GM23338 (cell line): ENCODE measurements at regions not wholly inside any gene's neighbourhood (a gene's known extent, or its start where the extent isn't known, plus 50 kb on each side); places are given as distances from the start of the nearest gene placed in this dataset.
"Not testable (repeated sequence)": the region's sequence is repeated elsewhere in the genome, so short reads cannot be mapped to it uniquely, and the experiment has no call there.

Experiments
- ATAC-seq: fragments of 200-7000 bp; cut with Tn5 transposase; 3 replicates; pipeline ENCODE4 v1.9.1; 2020
- DNase-seq: peaks from one replicate; pipeline ENCODE4 v3.0.0-alpha.2; 2015; ENCODE audit warnings: low spot score
- H2AFZ ChIP-seq: fragments of 200-600 bp; sonication (generic); 2 replicates; pipeline ENCODE4 v1.8.0; 2016; ENCODE audit warnings: antibody characterized with exemption, mild to moderate bottlenecking, moderate library complexity
- H3F3A ChIP-seq: fragments of 200-600 bp; sonication (generic); replicated peaks from 2 replicates; pipeline ENCODE4 v1.8.0; 2017; ENCODE audit warnings: antibody characterized with exemption, mixed run types, low read depth
- H3K27ac ChIP-seq: fragments of 200-600 bp; sonication (generic); 2 replicates; pipeline ENCODE4 v1.6.1; 2016; ENCODE audit warnings: low read depth
- H3K27me3 ChIP-seq: fragments of 200-600 bp; sonication (generic); 2 replicates; pipeline ENCODE4 v1.8.0; 2016; ENCODE audit warnings: mild to moderate bottlenecking, mixed run types, moderate library complexity; ENCODE audit not compliant: insufficient read depth
- H3K36me3 ChIP-seq: fragments of 200-600 bp; sonication (generic); 2 replicates; pipeline ENCODE4 v1.8.0; 2016; ENCODE audit warnings: mild to moderate bottlenecking; ENCODE audit not compliant: insufficient read depth
- H3K4me1 ChIP-seq: fragments of 200-600 bp; sonication (generic); 2 replicates; pipeline ENCODE4 v1.8.0; 2016; ENCODE audit warnings: mild to moderate bottlenecking, moderate library complexity; ENCODE audit not compliant: insufficient read depth
- H3K4me2 ChIP-seq: fragments of 200-600 bp; sonication (generic); 2 replicates; pipeline ENCODE4 v1.7.1; 2017; ENCODE audit warnings: mixed run types
- H3K4me3 ChIP-seq: fragments of 200-600 bp; sonication (generic); 2 replicates; pipeline ENCODE4 v1.6.1; 2016; ENCODE audit warnings: mixed run types
- H3K79me2 ChIP-seq: fragments of 200-600 bp; sonication (generic); replicated peaks from 2 replicates; pipeline ENCODE4 v1.8.0; 2017; ENCODE audit warnings: mild to moderate bottlenecking; ENCODE audit not compliant: insufficient read depth
- H3K9me2 ChIP-seq: fragments of 200-600 bp; sonication (generic); 2 replicates; pipeline ENCODE4 v1.8.0; 2017; ENCODE audit not compliant: insufficient read depth
- H4K20me1 ChIP-seq: fragments of 200-600 bp; sonication (generic); replicated peaks from 2 replicates; pipeline ENCODE4 v1.8.0; 2017; ENCODE audit warnings: mild to moderate bottlenecking; ENCODE audit not compliant: insufficient read depth
- H3K27ac Mint-ChIP-seq: 2 replicates; pipeline ENCODE4 v1.8.0; 2020; ENCODE audit warnings: inconsistent platforms, mild to moderate bottlenecking, moderate library complexity, mixed read lengths
- H3K27me3 Mint-ChIP-seq: 3 replicates; pipeline ENCODE4 v1.8.0; 2022; ENCODE audit warnings: low read depth, mild to moderate bottlenecking, moderate library complexity, mixed read lengths, inconsistent platforms; ENCODE audit not compliant: insufficient read depth, poor library complexity
- H3K36me3 Mint-ChIP-seq: 3 replicates; pipeline ENCODE4 v1.8.0; 2021; ENCODE audit warnings: low read depth, mild to moderate bottlenecking, inconsistent platforms, moderate library complexity, mixed read lengths
- H3K4me1 Mint-ChIP-seq: 3 replicates; pipeline ENCODE4 v1.8.0; 2020; ENCODE audit warnings: mild to moderate bottlenecking, inconsistent platforms, mixed read lengths
- H3K4me3 Mint-ChIP-seq: 3 replicates; pipeline ENCODE4 v1.8.0; 2021; ENCODE audit warnings: moderate library complexity, mild to moderate bottlenecking, inconsistent platforms, mixed read lengths
- H3K9me3 Mint-ChIP-seq: 3 replicates; pipeline ENCODE4 v1.8.0; 2020; ENCODE audit warnings: moderate library complexity, mild to moderate bottlenecking, inconsistent platforms, mixed read lengths
- ETS1 ChIP-seq: IDR thresholded peaks from 2 replicates; pipeline ENCODE4 v1.6.1; 2016; ENCODE audit warnings: antibody characterized with exemption
- JUNB ChIP-seq: IDR thresholded peaks from one replicate; pipeline ENCODE4 v1.6.1; 2016; ENCODE audit warnings: antibody characterized with exemption; ENCODE audit not compliant: unreplicated experiment
- ZNF114 ChIP-seq: fragments of 250-450 bp; sonication (Bioruptor Pico); IDR thresholded peaks from 2 replicates; pipeline ENCODE4 v1.5.0; 2020; ENCODE audit warnings: mild to moderate bottlenecking, moderate library complexity
- ZNF331 ChIP-seq: fragments of 250-450 bp; sonication (Bioruptor Pico); IDR thresholded peaks from 2 replicates; pipeline ENCODE4 v1.5.0; 2020; ENCODE audit warnings: low read depth, mild to moderate bottlenecking, moderate library complexity
- ZNF462 ChIP-seq: fragments of 250-450 bp; sonication (Bioruptor Pico); IDR thresholded peaks from 2 replicates; pipeline ENCODE4 v1.5.0; 2020; ENCODE audit warnings: mild to moderate bottlenecking, moderate library complexity

GRCh38 chr2:175241691-175242090 is 60.2 kb upstream of the ATP5MC3 start (continued):
- no peak for TF ChIP-seq ETS1
- no peak for TF ChIP-seq ZNF114 (CRISPR knock-in tag)
- no peak for TF ChIP-seq ZNF462 (CRISPR knock-in tag)
- TF ChIP-seq JUNB = no peak
- TF ChIP-seq ZNF331 (CRISPR knock-in tag) = no peak

- H3K4me1 ChIP-seq, H3K36me3 ChIP-seq, ATAC-seq, H4K20me1 ChIP-seq, H3K27me3 Mint-ChIP-seq, H3K27ac ChIP-seq, H3K27ac Mint-ChIP-seq, H3K4me3 Mint-ChIP-seq, H3K27me3 ChIP-seq, H3K4me2 ChIP-seq, H3K79me2 ChIP-seq, H2AFZ ChIP-seq, H3F3A ChIP-seq, H3K4me1 Mint-ChIP-seq, H3K9me2 ChIP-seq, DNase-seq, H3K4me3 ChIP-seq: not testable (repeated sequence)
- H3K9me3 Mint-ChIP-seq = peaks cover 32% of the 10 kb centered on the region
- peaks cover 13% of the 10 kb centered on the region; the same call in 2 of the 3 replicates for H3K36me3 Mint-ChIP-seq
Measured at GRCh38 chr2:175240033-175240432, 58.5 kb upstream of the ATP5MC3 start.
